Fibroblast of lung (primary cell): ENCODE measurements at regions not wholly inside any gene's neighbourhood (a gene's known extent, or its start where the extent isn't known, plus 50 kb on each side); places are given as distances from the start of the nearest gene placed in this dataset.
"Not testable (repeated sequence)": the region's sequence is repeated elsewhere in the genome, so short reads cannot be mapped to it uniquely, and the experiment has no call there.

Experiments
- CTCF ChIP-seq, 2 donors: IDR thresholded peaks in 1 of 2; conservative IDR thresholded peaks in 1 of 2; 1 replicate in 1 of 2; 2 replicates in 1 of 2; pipeline ENCODE4 v1.5.1; 2011 to 2012; ENCODE audit warnings: low read length in 2 of 2, control low read depth in 1 of 2, inconsistent platforms in 1 of 2, low read depth in 1 of 2, mild to moderate bottlenecking in 1 of 2
- EZH2 ChIP-seq: IDR thresholded peaks from 2 replicates; pipeline ENCODE4 v1.5.1; 2012; ENCODE audit warnings: low read length, control low read depth, mild to moderate bottlenecking; ENCODE audit errors: missing control alignments

- not testable (repeated sequence) for TF ChIP-seq CTCF (conservative IDR thresholded peaks at IDR 0.05 in 1 of 2, IDR thresholded peaks at IDR 0.05 in 1 of 2; ENCODE audit: low read depth in 1 of 2, low read length in 2 of 2); EZH2
Measured at GRCh38 chr7:76904688-76905087, 127.5 kb downstream of the SPDYE17 start.
